ENCODE measurements at regions not wholly inside any gene's neighbourhood (a gene's known extent, or its start where the extent isn't known, plus 50 kb on each side); places are given as distances from the start of the nearest gene placed in this dataset.

GRCh38 chr6:163776906-163777686 is 362.6 kb downstream of the QKI start:
- H3K4me3 ChIP-seq (ENCODE audit: low read depth, low read length): no peak overlapping the region
- no peak for TF ChIP-seq CTCF (IDR thresholded peaks at IDR 0.05; ENCODE audit: insufficient read depth, low read depth, low read length, missing control alignments)
- DNase-seq (ENCODE audit: low read depth): no peak

GRCh38 chr6:163776196-163776905 is 361.8 kb downstream of the QKI start:
- TF ChIP-seq CTCF (IDR thresholded peaks at IDR 0.05; ENCODE audit: insufficient read depth, low read depth, low read length, missing control alignments): no peak
- no peak for DNase-seq (ENCODE audit: low read depth)
- no peak overlapping the region for H3K4me3 ChIP-seq (ENCODE audit: low read depth, low read length)

GRCh38 chr6:163775313-163775712 is 360.8 kb downstream of the QKI start:
- DNase-seq (ENCODE audit: low read depth): no peak
- H3K4me3 ChIP-seq (ENCODE audit: low read depth, low read length): no peak overlapping the region
- TF ChIP-seq CTCF (IDR thresholded peaks at IDR 0.05; ENCODE audit: insufficient read depth, low read depth, low read length, missing control alignments): no peak

- TF ChIP-seq CTCF (IDR thresholded peaks at IDR 0.05; ENCODE audit: insufficient read depth, low read depth, low read length, missing control alignments): no peak
- H3K4me3 ChIP-seq (ENCODE audit: low read depth, low read length): no peak overlapping the region
- no peak for DNase-seq (ENCODE audit: low read depth)
Measured at GRCh38 chr6:163774485-163774884, 360.0 kb downstream of the QKI start.

GRCh38 chr6:163773646-163774045 is 359.1 kb downstream of the QKI start:
- H3K4me3 ChIP-seq (ENCODE audit: low read depth, low read length): no peak overlapping the region
- no peak for TF ChIP-seq CTCF (IDR thresholded peaks at IDR 0.05; ENCODE audit: insufficient read depth, low read depth, low read length, missing control alignments)
- no peak for DNase-seq (ENCODE audit: low read depth)

DNA sequence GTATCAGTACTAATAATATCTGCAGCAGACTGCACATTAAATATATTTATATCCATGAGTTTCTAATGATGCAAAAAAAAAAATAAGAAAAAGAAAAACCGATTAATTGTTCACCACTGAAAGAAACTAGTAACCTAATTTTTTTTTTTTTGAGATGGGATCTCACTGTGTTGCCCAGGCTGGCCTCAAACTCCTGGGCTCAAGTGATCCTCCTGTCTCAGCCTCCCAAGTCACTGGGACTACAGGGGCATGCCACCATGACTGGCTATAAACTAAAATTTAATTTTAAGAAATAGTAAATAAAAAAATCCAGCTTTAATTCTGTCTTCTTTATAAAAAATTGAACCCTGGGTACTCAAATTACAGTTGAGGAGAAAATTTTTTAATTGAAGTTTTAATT is 358.2 kb downstream of the QKI start:
- TF ChIP-seq CTCF (IDR thresholded peaks at IDR 0.05; ENCODE audit: insufficient read depth, low read depth, low read length, missing control alignments): no peak
- no peak overlapping the region for H3K4me3 ChIP-seq (ENCODE audit: low read depth, low read length)
- no peak for DNase-seq (ENCODE audit: low read depth)
